SKM-1 treated with dmso at 0.1 percent for 144 hours (cell line): ENCODE measurements at regions not wholly inside any gene's neighbourhood (a gene's known extent, or its start where the extent isn't known, plus 50 kb on each side); places are given as distances from the start of the nearest gene placed in this dataset.
"Not testable (repeated sequence)": the region's sequence is repeated elsewhere in the genome, so short reads cannot be mapped to it uniquely, and the experiment has no call there.

Experiments
- DNase-seq: peaks from one replicate; lab custom pipeline; 2025; ENCODE audit not compliant: unreplicated experiment; lab: John Stamatoyannopoulos, UW

DNA sequence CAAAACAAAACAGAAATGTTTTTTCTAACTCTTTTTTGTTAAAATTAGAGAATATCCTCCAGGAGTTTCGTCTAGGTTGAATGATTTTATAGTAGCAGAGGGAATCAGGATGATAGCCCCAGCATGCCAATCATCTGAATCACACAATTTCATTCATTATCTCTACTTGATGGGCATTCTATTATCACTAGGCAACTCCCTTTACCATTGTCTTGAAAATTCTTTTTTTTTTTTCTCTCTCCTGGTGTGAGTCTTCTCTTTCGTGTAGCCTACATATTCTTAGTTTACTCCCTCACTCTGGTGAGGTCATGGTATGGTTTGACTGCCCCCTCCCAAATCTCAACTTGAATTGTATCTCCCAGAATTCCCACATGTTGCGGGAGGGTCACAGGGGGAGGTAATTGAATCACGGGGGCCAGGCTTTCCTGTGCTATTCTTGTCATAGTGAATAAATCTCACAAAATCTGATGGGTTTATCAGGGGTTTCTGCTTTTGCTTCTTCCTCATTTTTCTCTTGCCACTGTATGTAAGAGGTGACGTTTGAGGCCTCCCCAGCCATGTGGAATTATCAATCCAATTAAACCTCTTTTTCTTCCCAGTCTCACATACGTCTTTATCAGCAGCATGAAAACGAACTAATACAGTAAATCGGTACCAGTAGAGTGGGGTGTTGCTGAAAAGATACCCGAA is 105.0 kb downstream of the OTUD1 start:
- no peak for DNase-seq

DNA sequence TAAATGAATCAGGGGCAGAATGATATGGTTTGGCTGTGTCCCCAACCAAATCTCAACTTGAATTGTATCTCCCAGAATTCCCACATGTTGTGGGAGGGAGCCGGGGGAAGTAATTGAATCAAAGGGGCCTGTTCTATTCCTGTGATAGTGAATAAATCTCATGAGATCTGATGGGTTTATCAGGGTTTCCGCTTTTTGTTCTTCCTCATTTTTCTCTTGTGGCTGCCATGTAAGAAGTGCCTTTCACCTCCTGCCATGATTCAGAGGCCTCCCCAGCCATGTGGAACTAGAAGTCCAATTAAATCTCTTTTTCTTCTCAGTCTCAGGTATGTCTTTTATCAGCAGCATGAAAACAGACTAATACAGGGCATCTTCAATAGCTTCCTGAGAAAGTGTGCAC is 107.0 kb downstream of the OTUD1 start:
- DNase-seq = not testable (repeated sequence)

DNA sequence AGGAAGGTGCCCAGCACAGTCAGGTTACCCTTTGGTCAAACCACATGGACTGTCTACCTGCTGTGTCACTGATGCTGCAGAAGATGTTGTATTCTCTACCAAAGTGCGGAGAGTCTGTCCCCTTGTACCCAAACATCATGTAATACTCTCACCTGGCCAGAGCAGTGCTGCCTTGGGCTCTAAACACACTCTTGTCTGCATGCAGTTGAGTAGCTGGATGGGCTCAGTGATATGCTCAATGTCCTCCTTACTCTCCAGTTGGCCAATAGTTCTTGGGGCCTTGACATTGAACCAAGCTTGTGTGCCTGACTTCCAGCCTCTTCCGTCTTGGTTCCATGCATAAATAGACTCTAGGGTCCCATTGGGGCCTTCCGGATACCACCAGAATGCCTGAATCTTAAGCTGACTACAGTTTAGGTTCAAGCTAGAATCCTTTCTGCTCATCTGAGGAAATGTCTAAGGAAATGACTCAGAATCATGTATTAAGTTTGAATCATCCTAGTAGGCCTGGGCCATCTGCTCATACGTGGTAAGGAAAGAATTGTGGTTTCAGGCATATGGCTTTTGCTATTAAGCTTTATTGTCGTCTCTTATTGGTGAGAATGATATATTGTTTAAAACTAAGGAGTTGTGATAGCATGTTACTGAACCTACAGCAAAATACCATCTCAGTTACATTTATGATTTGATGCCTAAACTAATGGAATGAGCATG is 118.0 kb downstream of the OTUD1 start:
- no peak for DNase-seq

DNA sequence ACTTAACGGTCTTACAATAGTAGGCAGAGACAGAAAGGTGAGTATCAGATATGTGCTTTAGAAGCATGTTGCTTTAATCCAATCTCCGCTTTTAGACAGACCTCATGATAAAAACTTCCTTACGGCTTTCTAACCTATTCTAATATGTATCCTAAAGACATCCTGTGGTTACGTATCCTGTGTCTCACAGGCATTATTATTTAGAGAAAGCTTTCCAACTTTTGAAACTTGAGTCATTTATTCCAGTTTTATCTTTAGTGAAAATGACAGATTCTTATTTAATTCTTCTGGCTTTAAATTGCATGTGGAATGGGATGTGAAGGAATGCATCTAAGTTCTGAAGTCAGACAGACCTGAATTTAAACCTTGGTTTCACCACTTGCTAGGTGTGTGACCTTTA is 118.9 kb downstream of the OTUD1 start:
- DNase-seq = no peak

- no peak for DNase-seq
These were observed 119.5 kb downstream of the OTUD1 start for GRCh38 chr10:23558361-23558799.

DNA sequence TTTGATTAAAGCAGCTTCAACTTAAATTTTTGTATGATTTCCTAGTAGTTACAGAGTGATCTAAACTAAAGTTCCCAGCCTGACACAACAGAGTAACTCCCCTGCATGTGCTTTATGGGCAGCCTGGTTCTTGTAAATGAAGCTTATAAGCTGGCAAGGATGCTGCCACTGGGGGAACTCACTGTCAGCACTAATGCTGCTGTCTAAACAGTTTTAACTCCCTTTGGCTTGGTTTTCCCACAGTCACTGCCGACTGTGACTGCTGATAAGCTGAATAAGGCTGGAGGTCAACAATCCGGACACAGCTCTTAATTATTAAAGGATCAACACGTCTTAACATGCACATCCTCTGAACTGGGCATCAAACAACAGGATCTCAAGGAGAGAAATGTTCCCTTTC is 130.1 kb downstream of the OTUD1 start:
- DNase-seq = no peak

DNA sequence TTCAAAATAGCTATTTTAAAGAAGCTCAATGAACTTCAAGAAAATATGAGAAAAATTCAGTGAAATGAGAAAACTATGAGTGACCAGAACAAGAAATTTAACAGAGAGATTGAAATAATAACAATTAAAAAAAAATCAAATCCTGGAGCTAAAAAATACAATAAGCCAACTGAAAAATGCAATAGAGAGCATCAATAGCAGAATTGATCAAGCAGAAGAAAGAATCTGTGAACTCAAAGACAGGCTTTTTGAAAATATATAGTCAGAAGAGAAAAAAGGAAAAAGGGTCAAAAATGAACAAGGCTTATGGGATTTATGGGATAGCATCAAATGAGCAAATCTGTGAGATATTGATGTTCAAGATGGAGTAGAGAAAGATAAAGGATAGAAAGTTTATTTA is 133.0 kb downstream of the OTUD1 start:
- DNase-seq = no peak

- no peak for DNase-seq
These were observed 143.1 kb downstream of the OTUD1 start for GRCh38 chr10:23581906-23582450.

GRCh38 chr10:23584396-23584795 is 145.5 kb downstream of the OTUD1 start:
- DNase-seq = no peak

DNA sequence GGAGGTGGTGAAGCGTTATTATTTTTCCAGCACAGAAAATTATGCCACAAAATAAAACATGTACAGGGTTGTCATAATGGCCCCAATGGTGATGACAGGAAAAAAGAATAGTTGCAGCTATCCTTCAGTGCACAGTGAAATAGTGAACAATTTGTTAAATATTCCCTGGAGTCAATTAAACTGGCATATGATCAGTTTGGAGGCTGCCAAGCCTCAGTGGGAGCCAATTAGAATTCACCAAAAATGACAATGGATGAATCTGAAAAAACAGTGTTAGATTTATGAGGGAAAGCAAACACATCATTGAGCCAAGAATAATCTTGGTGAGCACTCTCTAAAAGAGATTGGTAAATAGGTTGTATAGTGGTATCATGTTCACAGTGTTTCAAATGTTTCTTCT is 146.3 kb downstream of the OTUD1 start:
- no peak for DNase-seq

DNA sequence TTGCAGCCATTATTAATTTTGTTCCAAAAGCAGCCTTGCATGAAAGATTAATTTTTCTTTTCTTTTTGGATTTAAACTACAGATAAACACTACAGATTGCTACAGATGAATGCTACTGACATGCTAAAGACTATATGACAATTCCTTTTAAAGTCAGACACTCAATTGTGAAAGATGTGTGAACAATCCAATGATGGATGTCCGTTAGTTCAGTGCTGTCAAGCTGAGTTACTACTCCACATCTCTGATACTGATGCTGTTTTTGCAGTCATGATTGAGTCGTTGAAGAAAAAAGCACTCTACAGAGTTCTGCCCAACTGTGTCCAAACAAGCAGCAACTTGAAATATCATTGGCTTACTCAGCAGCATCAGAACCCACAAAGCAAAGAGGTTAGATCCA is 146.8 kb downstream of the OTUD1 start:
- DNase-seq = no peak

GRCh38 chr10:23595278-23595677 is 156.4 kb downstream of the OTUD1 start:
- not testable (repeated sequence) for DNase-seq

DNA sequence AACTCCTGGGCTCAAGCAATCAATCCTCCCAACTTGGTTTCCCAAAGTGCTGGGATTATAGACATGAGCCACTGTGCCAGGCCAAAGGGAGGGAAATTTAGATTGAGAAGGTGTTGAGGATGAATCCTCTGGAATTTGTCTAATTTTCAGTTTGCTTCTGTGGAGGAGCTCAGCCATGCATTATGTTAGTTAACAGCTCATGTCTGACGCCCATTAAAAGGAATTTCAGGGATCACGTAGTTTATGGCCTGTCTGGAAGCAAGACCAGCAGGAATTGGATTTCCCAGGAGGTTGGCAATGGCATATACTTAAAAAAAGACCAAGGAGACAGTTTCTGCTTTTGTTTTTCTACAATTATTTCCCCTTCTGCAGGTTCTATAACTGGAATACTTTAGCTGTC is 165.7 kb downstream of the OTUD1 start:
- no peak for DNase-seq

GRCh38 chr10:23606456-23606855 is 167.6 kb downstream of the OTUD1 start:
- no peak for DNase-seq

- DNase-seq = no peak
These were observed 170.1 kb downstream of the OTUD1 start for GRCh38 chr10:23608926-23609325.

DNA sequence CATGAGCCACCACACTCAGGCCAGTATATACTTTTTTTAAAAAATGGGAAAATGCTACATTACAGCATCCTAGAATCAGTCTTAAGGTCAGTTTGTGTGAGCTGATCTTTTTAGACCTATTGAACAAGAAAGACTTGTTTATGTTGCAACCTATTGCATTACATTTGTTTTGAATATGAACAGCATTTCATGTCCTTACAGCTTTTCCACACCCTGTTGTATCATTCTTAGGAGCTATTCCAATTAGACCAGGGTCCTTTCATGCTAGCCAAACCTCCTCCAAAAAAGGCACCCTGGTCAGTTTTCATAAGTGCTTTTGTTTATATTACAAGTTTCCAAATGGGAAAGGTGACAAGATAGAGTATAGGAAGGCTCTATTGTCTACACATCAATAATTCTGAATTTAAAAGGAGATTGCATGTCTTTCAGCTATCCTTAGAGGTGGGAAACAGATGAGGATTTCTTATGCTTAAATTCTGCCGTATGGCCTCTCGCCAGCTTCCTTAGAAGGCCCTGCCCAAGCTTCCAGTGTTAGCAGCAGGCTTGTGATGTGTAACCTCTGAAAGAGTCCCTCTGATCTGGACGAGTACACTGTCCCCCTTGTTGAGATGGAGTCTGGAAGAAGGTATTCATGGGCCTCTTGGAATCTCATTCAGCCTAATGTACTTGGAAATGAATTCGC is 171.9 kb downstream of the OTUD1 start:
- no peak for DNase-seq

DNA sequence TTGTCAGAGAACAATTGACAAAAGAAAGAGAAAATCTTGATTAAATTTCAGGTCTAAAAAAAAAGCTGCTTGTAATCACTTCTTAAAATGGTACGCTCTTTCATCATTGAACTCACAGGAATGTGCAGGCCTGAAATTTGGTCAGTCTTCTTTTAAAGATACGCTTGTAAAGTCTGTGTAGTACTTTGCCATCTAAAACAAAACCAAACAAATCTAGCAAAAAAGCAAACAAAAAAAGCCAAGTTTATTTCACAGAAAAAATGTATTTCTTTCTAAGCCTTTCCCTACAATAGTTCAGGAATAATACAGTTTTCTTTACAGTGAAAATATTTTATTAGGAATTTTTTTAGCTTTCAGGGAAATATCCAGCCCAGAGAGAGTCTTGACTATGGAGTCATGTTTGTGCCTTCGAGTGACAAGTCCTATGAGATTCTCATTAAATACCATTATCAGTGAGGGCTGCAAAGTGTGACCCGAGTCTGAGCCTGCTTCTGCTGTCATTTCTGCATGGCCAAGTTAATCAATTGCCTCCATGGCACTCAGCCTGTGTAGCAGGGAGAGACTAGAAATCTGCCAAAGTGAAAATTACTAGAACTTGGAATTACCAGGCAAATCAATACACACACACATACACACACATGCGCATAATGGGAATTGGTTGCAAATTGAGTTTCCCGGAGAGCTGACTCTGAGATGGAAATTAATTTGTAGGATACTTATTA is 172.6 kb downstream of the OTUD1 start:
- DNase-seq = no peak

- DNase-seq = no peak
These were observed 175.0 kb downstream of the OTUD1 start for GRCh38 chr10:23613900-23614299.

- no peak for DNase-seq
These were observed 175.6 kb downstream of the OTUD1 start for GRCh38 chr10:23614483-23614882.

GRCh38 chr10:23630376-23630775 is 191.5 kb downstream of the OTUD1 start:
- DNase-seq = no peak

GRCh38 chr10:23630885-23631284 is 192.0 kb downstream of the OTUD1 start:
- DNase-seq = no peak
